Ishikawa (cell line): ENCODE measurements at regions not wholly inside any gene's neighbourhood (a gene's known extent, or its start where the extent isn't known, plus 50 kb on each side); places are given as distances from the start of the nearest gene placed in this dataset.

Source experiments
- CEBPB ChIP-seq: IDR thresholded peaks from 2 replicates; pipeline ENCODE4 v1.6.1; 2012
- CREB1 ChIP-seq: IDR thresholded peaks from 2 replicates; pipeline ENCODE4 v1.6.1; 2012; ENCODE audit warnings: low read depth
- EP300 ChIP-seq: IDR thresholded peaks from 2 replicates; pipeline ENCODE4 v1.6.1; 2012; ENCODE audit warnings: borderline replicate concordance
- FOXM1 ChIP-seq: IDR thresholded peaks from 2 replicates; pipeline ENCODE4 v1.6.1; 2012; ENCODE audit warnings: low read depth, borderline replicate concordance
- MAX ChIP-seq: IDR thresholded peaks from 2 replicates; pipeline ENCODE4 v1.6.1; 2012
- NFIC ChIP-seq: IDR thresholded peaks from 2 replicates; pipeline ENCODE4 v1.6.1; 2012
- REST ChIP-seq: IDR thresholded peaks from 2 replicates; pipeline ENCODE4 v1.6.1; 2012; ENCODE audit warnings: low read depth, mild to moderate bottlenecking
- TAF1 ChIP-seq: IDR thresholded peaks from 2 replicates; pipeline ENCODE4 v1.6.1; 2012; ENCODE audit warnings: low read depth, mild to moderate bottlenecking
- TCF12 ChIP-seq: IDR thresholded peaks from 2 replicates; pipeline ENCODE4 v1.6.1; 2012; ENCODE audit warnings: low read depth
- TEAD4 ChIP-seq: IDR thresholded peaks from 2 replicates; pipeline ENCODE4 v1.6.1; 2012
- USF1 ChIP-seq: IDR thresholded peaks from 2 replicates; pipeline ENCODE4 v1.6.1; 2012
- YY1 ChIP-seq: IDR thresholded peaks from 2 replicates; pipeline ENCODE4 v1.6.1; 2012; ENCODE audit warnings: low read depth
- ZBTB7A ChIP-seq: IDR thresholded peaks from 2 replicates; pipeline ENCODE4 v1.6.1; 2012; ENCODE audit warnings: low read depth

GRCh38 chr18:995629-996028, 91.0 kb downstream of the ADCYAP1 start:
- no peak for TF ChIP-seq NFIC
- no peak for TF ChIP-seq REST
- TF ChIP-seq CREB1: no peak
- TF ChIP-seq EP300: no peak
- TF ChIP-seq USF1: no peak
- TF ChIP-seq CEBPB: no peak
- no peak for TF ChIP-seq YY1
- TF ChIP-seq MAX: no peak
- TF ChIP-seq ZBTB7A: no peak
- no peak for TF ChIP-seq TCF12
- TF ChIP-seq TEAD4: no peak
- TF ChIP-seq FOXM1: no peak
- TF ChIP-seq TAF1: no peak
